ENCODE measurements at regions not wholly inside any gene's neighbourhood (a gene's known extent, or its start where the extent isn't known, plus 50 kb on each side); places are given as distances from the start of the nearest gene placed in this dataset.

- DNase-seq (ENCODE audit: low spot score) = no peak
Measured at GRCh38 chr5:89929173-89929572, 480.4 kb downstream of the CETN3 start.

- no peak for DNase-seq (ENCODE audit: low spot score)
Measured at GRCh38 chr5:89922161-89922560, 487.4 kb downstream of the CETN3 start.

DNA sequence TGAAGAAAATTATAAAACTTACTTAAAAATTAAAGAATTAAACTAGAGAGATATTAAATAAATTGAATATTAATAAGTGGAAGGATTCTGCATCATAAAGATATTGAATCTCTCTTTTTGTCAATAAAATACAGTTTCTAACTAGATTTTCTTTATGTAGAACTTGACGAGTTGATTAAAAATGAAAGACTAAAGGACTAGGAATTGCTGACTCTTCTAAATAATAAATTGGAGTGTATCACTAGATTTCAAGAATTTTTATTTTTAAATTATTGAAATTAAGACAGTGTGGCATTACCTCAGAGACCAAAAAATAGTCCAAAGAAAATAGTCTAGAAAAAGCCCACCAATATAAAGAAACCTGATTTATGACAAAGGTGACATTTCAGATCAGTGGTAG is 492.4 kb downstream of the CETN3 start:
- DNase-seq (ENCODE audit: low spot score) = no peak

GRCh38 chr5:89916131-89916530 is 493.4 kb downstream of the CETN3 start:
- DNase-seq (ENCODE audit: low spot score) = no peak

GRCh38 chr5:89908876-89909275 is 500.7 kb downstream of the CETN3 start:
- DNase-seq (ENCODE audit: low spot score) = no peak

DNA sequence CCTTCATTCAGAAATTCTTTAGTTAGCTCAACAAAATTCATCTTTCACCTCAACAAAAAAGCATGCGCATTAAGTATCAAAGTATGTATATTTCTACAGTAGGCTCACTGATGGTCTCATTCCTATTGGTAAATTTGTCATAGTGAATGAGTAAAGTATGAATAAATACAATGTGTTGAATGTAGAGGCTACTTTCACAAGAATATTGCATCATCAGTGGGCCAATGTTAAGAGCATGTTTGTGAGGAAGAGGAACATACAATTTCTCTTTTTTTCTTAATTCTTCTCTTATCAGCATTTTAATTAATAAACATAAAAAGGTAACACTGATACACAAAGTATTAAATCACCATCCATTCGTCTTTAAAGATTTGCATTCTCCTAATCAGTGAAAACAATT is 505.1 kb downstream of the CETN3 start:
- no peak for DNase-seq (ENCODE audit: low spot score)

DNA sequence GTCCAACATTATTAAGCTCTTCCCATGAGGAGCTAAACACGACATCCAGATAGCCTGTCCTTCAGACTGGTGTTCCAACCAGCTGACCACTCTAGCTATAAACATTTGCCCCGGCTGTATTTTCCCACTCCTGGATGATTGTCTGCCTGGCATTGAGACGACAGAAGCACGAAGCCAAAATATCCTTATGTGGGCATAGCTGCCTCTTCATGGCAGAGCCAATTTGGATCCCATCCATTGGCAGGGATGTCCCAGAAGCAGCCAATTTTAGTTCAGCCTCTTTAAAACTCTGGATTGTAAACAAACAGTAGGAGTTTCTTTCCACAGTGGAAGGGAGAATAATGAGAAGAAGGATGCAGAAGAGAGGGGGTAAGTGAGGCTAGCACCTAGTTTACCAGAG is 507.6 kb downstream of the CETN3 start:
- DNase-seq (ENCODE audit: low spot score) = no peak

- DNase-seq (ENCODE audit: low spot score) = no peak
Measured at GRCh38 chr5:89901346-89901745, 508.2 kb downstream of the CETN3 start.

- no peak for DNase-seq (ENCODE audit: low spot score)
Measured at GRCh38 chr5:89900346-89900745, 509.2 kb downstream of the CETN3 start.

- no peak for DNase-seq (ENCODE audit: low spot score)
Measured at GRCh38 chr5:89899559-89899958, 510.0 kb downstream of the CETN3 start.

- no peak for DNase-seq (ENCODE audit: low spot score)
Measured at GRCh38 chr5:89893546-89893945, 516.0 kb downstream of the CETN3 start.

DNA sequence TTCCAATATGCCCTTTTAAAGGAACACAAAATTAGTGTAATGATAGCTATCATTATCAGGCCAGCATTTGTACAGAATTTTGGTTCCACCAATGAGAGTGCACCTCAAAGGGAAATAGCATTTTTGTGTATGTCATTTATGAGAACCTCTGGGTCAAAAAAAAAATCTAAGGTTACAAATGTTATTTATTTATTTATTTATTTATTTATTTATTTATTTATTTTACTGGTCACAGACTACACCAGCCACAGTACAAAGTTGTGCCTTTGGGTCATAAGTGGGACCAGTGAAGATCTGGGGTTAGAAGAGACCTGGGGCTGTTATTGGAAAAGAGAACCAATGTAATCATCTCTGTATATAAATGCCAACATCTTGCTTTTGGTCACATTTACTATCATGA is 523.9 kb downstream of the CETN3 start:
- DNase-seq (ENCODE audit: low spot score) = no peak

- no peak for DNase-seq (ENCODE audit: low spot score)
Measured at GRCh38 chr5:89883967-89884366, 525.6 kb downstream of the CETN3 start.

DNA sequence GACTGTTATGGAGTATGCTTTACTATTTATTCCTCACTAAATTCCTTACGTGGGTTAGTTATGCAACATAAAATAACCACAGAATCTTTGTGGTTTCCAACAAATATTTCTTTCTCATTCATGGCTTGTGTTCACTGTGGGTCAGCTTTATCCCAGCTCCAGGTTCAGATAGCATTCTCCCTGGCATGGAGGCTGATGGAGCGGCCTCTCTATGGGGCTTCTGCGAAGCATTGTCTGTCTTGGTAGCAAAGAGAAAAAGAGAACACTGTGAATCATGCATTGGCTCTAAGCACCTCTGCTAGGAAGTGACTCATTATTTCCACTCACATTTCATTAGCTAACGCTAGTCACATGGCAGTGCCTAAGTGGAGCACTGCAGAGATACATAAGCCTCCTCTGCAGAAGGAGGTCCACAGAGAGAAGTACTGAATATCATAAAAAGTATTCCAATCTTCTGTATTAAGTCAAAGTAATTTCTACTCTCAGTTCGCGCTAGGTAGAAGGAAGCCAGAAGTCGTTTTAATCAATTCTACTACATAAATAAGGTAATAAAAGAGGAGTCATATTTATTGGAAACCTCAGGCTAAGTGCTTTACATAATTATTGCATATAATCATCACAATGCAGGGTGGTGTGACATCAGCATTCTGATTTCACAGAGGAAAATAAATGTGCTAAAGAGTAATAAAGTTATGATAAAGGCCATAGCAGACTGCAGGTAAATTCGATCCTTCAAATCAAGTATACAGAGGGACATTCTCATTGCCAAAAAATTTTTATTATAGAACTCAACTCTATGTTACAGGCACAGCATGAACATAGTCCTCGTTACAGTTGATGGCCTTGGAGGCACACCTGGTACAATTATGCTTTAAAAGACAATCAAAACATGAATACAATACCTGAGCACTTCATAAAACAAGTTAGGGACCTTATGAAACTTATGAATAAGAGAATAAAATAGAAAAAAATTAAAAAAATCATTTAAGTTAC is 531.1 kb downstream of the CETN3 start:
- DNase-seq (ENCODE audit: low spot score) = peak; percentile 8

DNA sequence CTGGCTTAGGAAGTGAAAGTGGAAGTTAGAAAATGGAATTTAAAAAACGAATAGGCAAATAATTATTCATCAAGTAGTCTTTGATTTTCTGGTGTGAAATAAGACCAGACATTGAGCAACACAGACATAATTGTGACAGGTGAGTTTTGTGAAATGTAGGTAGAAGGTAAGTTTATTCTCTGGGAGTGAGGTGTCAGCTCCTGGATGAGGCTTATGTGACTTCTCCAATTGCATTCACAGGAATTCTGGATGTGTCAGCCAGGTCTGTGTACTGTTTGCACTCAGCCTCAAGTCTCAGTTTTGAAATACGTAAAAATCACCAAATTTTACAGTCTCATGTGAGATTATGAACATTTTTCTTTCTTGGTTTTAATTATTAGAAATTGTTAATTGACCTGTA is 537.6 kb downstream of the CETN3 start:
- no peak for DNase-seq (ENCODE audit: low spot score)

GRCh38 chr5:89869346-89869745 is 540.2 kb downstream of the CETN3 start:
- DNase-seq (ENCODE audit: low spot score) = no peak

DNA sequence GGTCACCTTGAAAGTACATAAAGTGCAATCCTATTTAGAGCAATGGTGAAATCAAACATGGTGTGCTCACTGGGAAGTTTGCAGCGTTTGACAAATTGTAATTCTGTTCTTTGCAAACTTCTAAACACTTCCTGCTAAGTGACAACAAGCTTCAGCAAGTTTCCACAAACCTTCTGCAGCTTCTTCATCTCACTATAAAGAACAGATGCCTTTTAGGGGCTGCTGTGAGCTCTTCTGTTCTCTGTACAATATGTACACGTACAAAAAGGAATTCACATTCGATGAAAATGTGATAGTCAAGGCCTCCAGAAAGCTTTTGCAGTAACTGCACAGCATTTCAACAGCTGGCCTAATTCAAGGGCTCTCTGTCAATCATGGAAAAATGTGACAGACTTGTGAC is 543.1 kb downstream of the CETN3 start:
- no peak for DNase-seq (ENCODE audit: low spot score)

GRCh38 chr5:89864941-89865340 is 544.6 kb downstream of the CETN3 start:
- DNase-seq (ENCODE audit: low spot score) = no peak

DNA sequence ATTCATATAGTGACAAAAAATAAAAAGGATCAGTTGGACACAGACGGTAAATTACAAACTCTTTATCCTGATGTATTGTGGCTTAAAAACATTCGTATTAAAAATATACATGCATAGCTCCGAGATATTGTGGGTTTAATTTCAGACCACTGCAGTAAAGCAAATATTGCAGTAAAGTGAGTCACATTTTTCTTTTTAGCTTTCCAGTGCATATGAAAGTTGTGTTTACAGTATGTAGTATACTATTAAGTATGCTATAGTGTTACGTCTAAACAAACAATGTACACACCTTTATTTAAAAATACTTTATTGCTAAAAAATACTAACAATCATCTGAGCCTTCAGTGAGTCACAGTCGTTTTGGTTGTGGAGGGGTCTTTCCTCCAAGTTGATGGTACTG is 551.8 kb downstream of the CETN3 start:
- no peak for DNase-seq (ENCODE audit: low spot score)

- DNase-seq (ENCODE audit: low spot score) = no peak
Measured at GRCh38 chr5:89855417-89855816, 554.1 kb downstream of the CETN3 start.

- no peak for DNase-seq (ENCODE audit: low spot score)
Measured at GRCh38 chr5:89851911-89852310, 557.6 kb downstream of the CETN3 start.

- no peak for DNase-seq (ENCODE audit: low spot score)
Measured at GRCh38 chr5:89850513-89850865, 559.1 kb downstream of the CETN3 start.

GRCh38 chr5:89849830-89850512 is 559.6 kb downstream of the CETN3 start:
- no peak for DNase-seq (ENCODE audit: low spot score)

Measured in AG08396 (cell line).